H9 (cell line): ENCODE measurements at regions not wholly inside any gene's neighbourhood (a gene's known extent, or its start where the extent isn't known, plus 50 kb on each side); places are given as distances from the start of the nearest gene placed in this dataset.

Experiments
- DNase-seq: peaks from one replicate; pipeline ENCODE4 v3.0.0-alpha.2; 2017
- H2AFZ ChIP-seq: one replicate; pipeline ENCODE4 v1.6.1; 2013; ENCODE audit warnings: mild to moderate bottlenecking, low read length, control low read depth, moderate library complexity
- H2AK5ac ChIP-seq: 2 replicates; pipeline ENCODE4 v1.6.1; 2013; ENCODE audit warnings: low read length, control low read depth, mixed read lengths; ENCODE audit not compliant: insufficient read length
- H2BK120ac ChIP-seq: one replicate; pipeline ENCODE4 v1.6.1; 2013; ENCODE audit warnings: low read depth, mild to moderate bottlenecking, low read length, control low read depth, inconsistent platforms; ENCODE audit not compliant: poor library complexity, severe bottlenecking
- H2BK12ac ChIP-seq: 2 replicates; pipeline ENCODE4 v1.6.1; 2013; ENCODE audit warnings: low read length, control low read depth, mixed read lengths, low read depth; ENCODE audit not compliant: insufficient read length
- H2BK15ac ChIP-seq: 2 replicates; pipeline ENCODE4 v1.6.1; 2013; ENCODE audit warnings: low read depth, low read length, control low read depth
- H2BK20ac ChIP-seq: one replicate; pipeline ENCODE4 v1.6.1; 2013; ENCODE audit warnings: low read depth, mild to moderate bottlenecking, low read length, control low read depth, inconsistent platforms; ENCODE audit not compliant: poor library complexity, severe bottlenecking
- H2BK5ac ChIP-seq: 2 replicates; pipeline ENCODE4 v1.6.1; 2013; ENCODE audit warnings: low read length, control low read depth, mixed read lengths; ENCODE audit not compliant: insufficient read length
- H3K14ac ChIP-seq: 2 replicates; pipeline ENCODE4 v1.6.1; 2013; ENCODE audit warnings: low read length, control low read depth; ENCODE audit not compliant: insufficient read depth
- H3K18ac ChIP-seq: 2 replicates; pipeline ENCODE4 v1.6.1; 2013; ENCODE audit warnings: low read depth, mild to moderate bottlenecking, mixed read lengths, low read length, control low read depth; ENCODE audit not compliant: insufficient read length
- H3K23ac ChIP-seq: 2 replicates; pipeline ENCODE4 v1.6.1; 2013; ENCODE audit warnings: low read length, control low read depth, mixed read lengths, low read depth; ENCODE audit not compliant: insufficient read length
- H3K23me2 ChIP-seq: 2 replicates; pipeline ENCODE4 v1.6.1; 2013; ENCODE audit warnings: low read depth, mild to moderate bottlenecking, mixed read lengths, low read length, control low read depth; ENCODE audit not compliant: insufficient read length, poor library complexity, severe bottlenecking
- H3K27ac ChIP-seq: 2 replicates; pipeline ENCODE4 v1.5.1; 2013; ENCODE audit warnings: low read length, control low read depth, mixed read lengths, low read depth; ENCODE audit not compliant: insufficient read length
- H3K27me3 ChIP-seq: 2 replicates; pipeline ENCODE4 v1.6.1; 2013; ENCODE audit warnings: low read length, control low read depth, inconsistent platforms; ENCODE audit not compliant: insufficient read depth
- H3K4ac ChIP-seq: 2 replicates; pipeline ENCODE4 v1.6.1; 2013; ENCODE audit warnings: low read depth, mild to moderate bottlenecking, control low read depth, inconsistent platforms, low read length, moderate library complexity
- H3K4me1 ChIP-seq: 2 replicates; pipeline ENCODE4 v1.6.1; 2013; ENCODE audit warnings: low read length, control low read depth, inconsistent platforms; ENCODE audit not compliant: insufficient read depth
- H3K4me2 ChIP-seq: 2 replicates; pipeline ENCODE4 v1.6.1; 2013; ENCODE audit warnings: low read length, control low read depth, mixed read lengths; ENCODE audit not compliant: insufficient read length, insufficient read depth
- H3K56ac ChIP-seq: 2 replicates; pipeline ENCODE4 v1.6.1; 2013; ENCODE audit warnings: low read depth, mild to moderate bottlenecking, mixed read lengths, low read length, control low read depth; ENCODE audit not compliant: insufficient read length
- H3K79me1 ChIP-seq: 2 replicates; pipeline ENCODE4 v1.6.1; 2013; ENCODE audit warnings: low read depth, mild to moderate bottlenecking, moderate library complexity, low read length, control low read depth, inconsistent platforms; ENCODE audit not compliant: insufficient read depth, poor library complexity, severe bottlenecking
- H3K79me2 ChIP-seq: 2 replicates; pipeline ENCODE4 v1.6.1; 2013; ENCODE audit warnings: low read length, control low read depth, inconsistent platforms; ENCODE audit not compliant: insufficient read depth
- H3K9ac ChIP-seq: 2 replicates; pipeline ENCODE4 v1.6.1; 2013; ENCODE audit warnings: low read length, control low read depth, mixed read lengths; ENCODE audit not compliant: insufficient read length; ENCODE audit errors: extremely low read depth
- H3K9me3 ChIP-seq: one replicate; pipeline ENCODE4 v1.6.1; 2013; ENCODE audit warnings: low read depth, low read length, inconsistent platforms; ENCODE audit not compliant: control insufficient read depth
- H3T11ph ChIP-seq: one replicate; pipeline ENCODE4 v1.6.1; 2013; ENCODE audit warnings: mild to moderate bottlenecking, low read length, control low read depth, inconsistent platforms
- H4K20me1 ChIP-seq: one replicate; pipeline ENCODE4 v1.6.1; 2013; ENCODE audit not compliant: control insufficient read depth, insufficient read length, insufficient read depth
- H4K5ac ChIP-seq: 2 replicates; pipeline ENCODE4 v1.6.1; 2013; ENCODE audit warnings: low read depth, mild to moderate bottlenecking, mixed read lengths, low read length, control low read depth; ENCODE audit not compliant: insufficient read length
- H4K8ac ChIP-seq: replicated peaks from 2 replicates; pipeline ENCODE4 v1.6.1; 2013; ENCODE audit warnings: low read length, control low read depth, mixed read lengths, low read depth; ENCODE audit not compliant: insufficient read length
- H4K91ac ChIP-seq: 2 replicates; pipeline ENCODE4 v1.6.1; 2013; ENCODE audit warnings: low read depth, mild to moderate bottlenecking, moderate library complexity, mixed read lengths, low read length, control low read depth; ENCODE audit not compliant: insufficient read length
- H3K27ac Mint-ChIP-seq, 3 experiments: 2 replicates in 2 of 3; 3 replicates in 1 of 3; pipeline ENCODE4 v1.8.0; 2020 to 2021; ENCODE audit warnings: mixed read lengths in 3 of 3, mild to moderate bottlenecking in 1 of 3, moderate library complexity in 1 of 3
- H3K27me3 Mint-ChIP-seq: 2 replicates; pipeline ENCODE4 v1.8.0; 2021; ENCODE audit warnings: low read depth, mild to moderate bottlenecking, moderate library complexity, mixed read lengths
- H3K36me3 Mint-ChIP-seq, 3 experiments: 2 replicates in 2 of 3; 3 replicates in 1 of 3; pipeline ENCODE4 v1.8.0; 2020 to 2021; ENCODE audit warnings: low read depth in 3 of 3, mixed read lengths in 3 of 3; ENCODE audit not compliant: insufficient read depth in 1 of 3
- H3K4me1 Mint-ChIP-seq, 2 experiments: 2 replicates each; pipeline ENCODE4 v1.8.0; 2020; ENCODE audit warnings: mixed read lengths in 2 of 2
- H3K4me3 Mint-ChIP-seq, 2 experiments: 2 replicates in 1 of 2; 3 replicates in 1 of 2; pipeline ENCODE4 v1.8.0; 2020 to 2021; ENCODE audit warnings: mild to moderate bottlenecking in 2 of 2, mixed read lengths in 2 of 2, moderate library complexity in 1 of 2
- H3K9me3 Mint-ChIP-seq, 2 experiments: 2 replicates in 1 of 2; 3 replicates in 1 of 2; pipeline ENCODE4 v1.8.0; 2020; ENCODE audit warnings: mild to moderate bottlenecking in 2 of 2, mixed read lengths in 2 of 2, moderate library complexity in 1 of 2
- WGBS: extraction: QIAGEN DNeasy Blood & Tissue Kit; methylation state at CpG from one replicate; pipeline ENCODE4 v1.1.7; 2013; ENCODE audit warnings: missing lambda C conversion rate, low lambda C conversion rate, mixed read lengths; ENCODE audit not compliant: insufficient read length; ENCODE audit errors: extremely low coverage; 5-methylcytosine and 5-hydroxymethylcytosine counted together
- TF ChIP-seq, protein P1 (sequence below): fragments of 200-600 bp; sonication (generic); conservative IDR thresholded peaks from 3 replicates; pipeline ENCODE4 v1.8.0; 2021; ENCODE audit warnings: antibody characterized with exemption, mild to moderate bottlenecking

DNA sequence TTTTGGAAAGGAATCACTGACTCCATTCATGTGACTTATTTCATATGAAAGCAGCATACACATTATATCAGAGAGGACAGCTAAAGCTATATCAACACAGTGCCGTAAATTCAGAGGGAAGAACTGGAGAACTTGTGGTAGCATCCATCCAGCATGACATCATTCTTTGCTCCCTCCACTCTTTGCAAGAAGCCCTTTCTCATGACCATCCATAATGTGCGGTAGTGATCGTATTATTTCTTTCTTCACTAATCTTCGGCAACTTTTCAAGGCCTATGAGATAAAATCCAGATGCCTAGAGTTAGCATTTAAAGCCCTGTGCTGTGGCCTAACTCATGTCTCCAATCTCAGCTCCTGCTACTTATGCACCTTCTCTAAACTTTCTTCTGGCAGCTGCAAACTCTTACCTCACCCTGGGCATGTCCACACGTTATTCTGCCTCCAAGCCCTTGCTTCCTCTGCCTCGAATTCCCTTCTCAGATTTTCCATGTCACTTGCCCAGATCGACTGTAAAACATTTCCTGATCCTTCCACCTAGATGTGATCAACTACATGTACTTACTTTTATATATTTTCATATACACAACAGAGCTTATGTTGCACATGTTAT, 307.3 kb upstream of the SGCD start:
- H2BK15ac ChIP-seq: no peak overlapping the region
- Mint-ChIP-seq H3K4me1 (peaks cover 7 to 8% of the 10 kb centered on the region in 2 experiments), H3K27me3 (no peaks in the 10 kb centered on the region), H3K36me3 (no peaks in the 10 kb centered on the region), H3K9me3 (no peaks in the 10 kb centered on the region), H3K27ac (no peak overlapping the region), H3K4me3 (no peak overlapping the region)
- H3K18ac ChIP-seq: no peak overlapping the region
- H2AFZ ChIP-seq: no peak overlapping the region
- H3K14ac ChIP-seq: no peak overlapping the region
- H2BK120ac ChIP-seq: no peak overlapping the region
- H3K56ac ChIP-seq: no peak overlapping the region
- H3K27me3 ChIP-seq: no peaks in the 10 kb centered on the region; the same call in 1 of the 2 replicates
- H3K4me2 ChIP-seq: no peak overlapping the region
- no peaks in the 10 kb centered on the region for H3K9me3 ChIP-seq
- no peak overlapping the region for H4K5ac ChIP-seq
- no peak overlapping the region for H2BK12ac ChIP-seq
- H3K4me1 ChIP-seq: no peaks in the 10 kb centered on the region
- H4K20me1 ChIP-seq: no peaks in the 10 kb centered on the region
- TF ChIP-seq, protein P1, sequence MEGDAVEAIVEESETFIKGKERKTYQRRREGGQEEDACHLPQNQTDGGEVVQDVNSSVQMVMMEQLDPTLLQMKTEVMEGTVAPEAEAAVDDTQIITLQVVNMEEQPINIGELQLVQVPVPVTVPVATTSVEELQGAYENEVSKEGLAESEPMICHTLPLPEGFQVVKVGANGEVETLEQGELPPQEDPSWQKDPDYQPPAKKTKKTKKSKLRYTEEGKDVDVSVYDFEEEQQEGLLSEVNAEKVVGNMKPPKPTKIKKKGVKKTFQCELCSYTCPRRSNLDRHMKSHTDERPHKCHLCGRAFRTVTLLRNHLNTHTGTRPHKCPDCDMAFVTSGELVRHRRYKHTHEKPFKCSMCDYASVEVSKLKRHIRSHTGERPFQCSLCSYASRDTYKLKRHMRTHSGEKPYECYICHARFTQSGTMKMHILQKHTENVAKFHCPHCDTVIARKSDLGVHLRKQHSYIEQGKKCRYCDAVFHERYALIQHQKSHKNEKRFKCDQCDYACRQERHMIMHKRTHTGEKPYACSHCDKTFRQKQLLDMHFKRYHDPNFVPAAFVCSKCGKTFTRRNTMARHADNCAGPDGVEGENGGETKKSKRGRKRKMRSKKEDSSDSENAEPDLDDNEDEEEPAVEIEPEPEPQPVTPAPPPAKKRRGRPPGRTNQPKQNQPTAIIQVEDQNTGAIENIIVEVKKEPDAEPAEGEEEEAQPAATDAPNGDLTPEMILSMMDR: no peak
- no peak overlapping the region for H3K9ac ChIP-seq
- H2AK5ac ChIP-seq: no peak overlapping the region
- no peak for DNase-seq
- no peak overlapping the region for H4K91ac ChIP-seq
- H3K79me2 ChIP-seq: no peaks in the 10 kb centered on the region
- H2BK5ac ChIP-seq: no peak overlapping the region
- no peak overlapping the region for H3T11ph ChIP-seq
- no peaks in the 10 kb centered on the region for H3K79me1 ChIP-seq
- no peak overlapping the region for H3K4ac ChIP-seq
- no peak overlapping the region for H3K23ac ChIP-seq
- no peak overlapping the region for H3K27ac ChIP-seq
- WGBS: no CpG with 5 or more reads among the region's 7 CpGs
- no peak overlapping the region for H2BK20ac ChIP-seq
- no peak overlapping the region for H4K8ac ChIP-seq
- no peaks in the 10 kb centered on the region for H3K23me2 ChIP-seq
